Erythroblast (primary cell): ENCODE measurements at regions not wholly inside any gene's neighbourhood (a gene's known extent, or its start where the extent isn't known, plus 50 kb on each side); places are given as distances from the start of the nearest gene placed in this dataset.
"Not testable (repeated sequence)": the region's sequence is repeated elsewhere in the genome, so short reads cannot be mapped to it uniquely, and the experiment has no call there.

Experiments
- DNase-seq, 2 experiments: peaks; one replicate each; lab custom pipeline; 2025; lab: John Stamatoyannopoulos, UW
- GATA1 ChIP-seq: IDR thresholded peaks from 2 replicates; pipeline ENCODE4 v1.6.1; 2011; ENCODE audit warnings: low read depth, mild to moderate bottlenecking, control low read depth, low read length, moderate library complexity
- POLR2A ChIP-seq: IDR thresholded peaks from 2 replicates; pipeline ENCODE4 v1.6.1; 2011; ENCODE audit warnings: mild to moderate bottlenecking, low read length

GRCh38 chr16:17031484-17032268, 439.1 kb downstream of the XYLT1 start:
- TF ChIP-seq GATA1 (no peak), POLR2A (no peak)
- DNase-seq = no peak

- TF ChIP-seq GATA1 (no peak), POLR2A (no peak)
- no peak for DNase-seq
These were observed 438.4 kb downstream of the XYLT1 start for GRCh38 chr16:17032332-17032731.

DNA sequence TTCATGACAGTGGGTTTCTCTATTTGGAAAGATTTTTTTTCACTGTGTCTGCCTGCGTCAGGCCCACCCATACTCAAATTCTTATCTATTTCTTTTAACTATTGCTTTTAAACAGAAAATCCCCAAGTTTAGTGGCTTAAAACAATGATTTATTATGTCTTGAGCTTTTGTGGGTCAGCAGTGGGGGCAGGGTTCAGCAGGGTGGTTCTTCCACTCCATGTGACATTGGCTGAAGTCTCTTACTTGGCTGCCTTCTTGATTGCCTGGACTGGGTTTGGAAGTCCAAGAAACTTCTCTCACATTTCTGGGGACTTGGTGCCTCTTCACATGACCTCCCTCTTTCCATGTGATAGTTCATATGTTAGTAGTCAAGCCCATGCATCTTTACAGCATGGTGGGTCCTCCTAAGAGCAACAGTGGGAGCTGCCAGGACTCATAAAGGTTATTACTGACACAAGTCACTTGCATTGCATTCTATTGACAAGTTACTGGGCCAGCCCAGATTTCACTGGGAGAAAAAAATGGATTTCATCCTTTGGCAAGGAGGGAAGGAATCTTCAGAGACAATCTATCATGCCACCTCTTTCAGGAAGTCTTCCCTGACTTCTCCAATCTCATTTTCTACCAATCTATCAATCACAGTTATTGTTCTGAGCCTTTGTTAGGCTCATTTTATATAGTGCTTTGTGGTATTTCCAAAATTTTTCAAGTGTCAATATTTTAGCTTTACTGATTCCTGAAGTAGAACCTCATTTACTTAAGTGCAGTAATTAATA, 436.1 kb downstream of the XYLT1 start:
- no peak for TF ChIP-seq POLR2A
- TF ChIP-seq GATA1 = no peak
- DNase-seq = no peak

DNA sequence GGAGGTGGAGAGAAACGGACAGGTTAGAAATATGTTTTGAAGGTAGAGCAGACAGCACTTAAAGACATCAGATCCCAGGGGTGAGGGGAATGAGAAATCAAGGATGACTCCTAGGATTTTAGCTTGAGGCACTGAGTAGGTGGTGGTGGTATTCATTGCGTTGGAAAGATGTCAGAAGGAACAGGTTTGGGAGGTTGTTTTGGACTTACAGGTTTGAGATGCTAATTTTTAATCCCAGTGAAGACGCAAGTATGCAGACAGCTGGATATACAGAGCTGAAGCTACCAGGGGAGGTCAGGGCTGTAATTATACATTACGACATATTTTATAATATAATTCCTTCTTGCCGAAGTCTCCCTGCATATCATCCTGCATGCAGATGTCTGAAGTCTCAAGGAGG, 433.3 kb downstream of the XYLT1 start:
- no peak for DNase-seq
- TF ChIP-seq GATA1 (no peak), POLR2A (no peak)

DNA sequence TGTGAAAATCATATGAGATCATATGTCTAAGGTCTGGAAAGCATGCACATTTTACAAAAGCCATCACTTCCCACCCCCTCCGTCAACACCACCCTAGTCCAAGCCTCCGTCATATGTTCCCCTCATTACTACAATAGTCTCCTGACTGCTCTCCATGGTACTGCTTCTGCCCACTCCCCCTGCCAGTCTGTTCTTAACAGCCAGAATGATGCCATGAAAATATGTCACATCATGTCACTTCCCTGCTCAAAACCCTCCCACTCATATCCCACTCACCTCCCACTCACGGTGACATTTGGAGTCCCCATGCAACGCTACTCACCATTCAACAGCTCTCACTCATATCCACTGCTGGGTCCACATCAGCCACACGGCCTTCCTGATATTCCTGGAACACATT, 432.3 kb downstream of the XYLT1 start:
- TF ChIP-seq GATA1 (no peak), POLR2A (no peak)
- no peak for DNase-seq

- DNase-seq = not testable (repeated sequence)
These were observed 421.7 kb downstream of the XYLT1 start for GRCh38 chr16:17049109-17049508.

- TF ChIP-seq POLR2A = no peak
- TF ChIP-seq GATA1 = no peak
- no peak for DNase-seq
These were observed 420.3 kb downstream of the XYLT1 start for GRCh38 chr16:17050468-17050867.
